NOMO-1 treated with DMSO at 0.1 percent for 48 hours (cell line): ENCODE measurements at regions not wholly inside any gene's neighbourhood (a gene's known extent, or its start where the extent isn't known, plus 50 kb on each side); places are given as distances from the start of the nearest gene placed in this dataset.

Experiments used
- DNase-seq: peaks from one replicate; lab custom pipeline; 2025; ENCODE audit not compliant: unreplicated experiment; lab: John Stamatoyannopoulos, UW

DNA sequence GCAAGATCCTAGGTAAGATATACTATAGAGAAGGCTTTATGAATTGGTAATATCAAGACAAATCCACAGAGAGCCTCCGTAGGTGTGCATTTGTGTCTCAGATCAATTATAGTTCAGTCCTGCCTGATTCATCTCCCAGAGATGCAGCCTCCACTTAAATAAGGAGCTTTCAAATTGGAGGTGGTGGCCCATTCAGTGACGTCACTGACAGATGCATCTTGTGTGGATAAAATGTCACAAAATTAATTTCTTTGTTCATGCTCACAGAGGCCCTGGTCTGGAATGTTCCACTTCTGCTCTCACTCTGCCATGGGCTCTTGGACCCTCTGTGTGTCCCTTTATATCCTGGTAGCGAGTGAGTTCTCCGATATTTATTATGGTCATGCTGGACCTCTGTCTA is 157.1 kb upstream of the PRSS58 start:
- no peak for DNase-seq

DNA sequence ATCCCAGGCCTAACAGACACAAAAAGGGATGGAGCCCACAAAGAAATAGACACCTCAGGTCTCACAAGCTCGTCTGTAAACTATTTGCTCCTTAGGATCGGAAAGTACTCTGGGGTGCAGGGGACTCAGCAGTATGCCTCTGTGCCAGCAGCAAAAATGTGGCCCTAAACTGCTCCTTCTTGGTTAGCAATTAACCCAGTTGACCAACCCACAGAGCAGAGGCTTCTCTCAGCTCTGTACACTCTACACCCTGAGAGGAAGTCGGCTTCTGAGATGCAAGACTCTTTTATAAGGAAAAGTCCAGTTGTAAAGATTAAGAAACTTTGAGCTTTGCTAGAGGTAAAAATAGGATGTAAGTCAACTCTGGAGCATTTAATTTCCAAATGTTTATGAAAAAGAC is 156.3 kb upstream of the PRSS58 start:
- DNase-seq: no peak

DNA sequence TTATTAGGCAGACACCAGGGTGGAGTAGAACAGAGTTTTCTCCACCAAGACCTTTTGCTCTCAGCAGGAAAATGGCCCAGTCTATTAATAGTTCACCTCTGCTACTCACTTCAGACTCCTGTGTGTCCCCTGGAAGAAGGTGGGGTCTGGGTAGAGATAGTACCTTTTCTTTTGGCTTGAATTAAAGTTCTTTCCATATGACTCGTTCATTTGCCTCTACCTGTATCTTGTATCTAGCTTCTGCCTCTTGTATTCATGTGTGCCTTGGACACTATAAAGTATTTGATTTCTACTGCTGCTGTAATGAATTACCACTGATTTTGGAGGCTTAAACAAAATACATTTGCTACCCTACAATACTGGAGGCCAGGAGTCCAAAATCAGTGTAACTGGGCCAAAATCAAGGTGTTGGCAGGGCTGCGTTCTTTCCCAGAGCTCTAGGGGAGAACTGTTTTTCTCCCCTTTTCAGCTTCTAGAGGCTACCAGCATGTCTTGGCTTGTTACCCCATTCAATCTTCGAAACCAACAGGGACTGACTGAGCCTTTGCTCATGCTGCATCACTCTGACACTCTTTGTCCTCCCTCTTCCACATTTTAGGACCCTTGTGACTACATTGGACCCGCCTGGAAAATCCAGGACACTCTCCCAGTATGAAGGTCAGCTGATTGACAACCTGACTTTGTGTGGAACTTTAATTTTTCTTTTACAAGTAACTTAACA is 155.6 kb upstream of the PRSS58 start:
- no peak for DNase-seq

DNA sequence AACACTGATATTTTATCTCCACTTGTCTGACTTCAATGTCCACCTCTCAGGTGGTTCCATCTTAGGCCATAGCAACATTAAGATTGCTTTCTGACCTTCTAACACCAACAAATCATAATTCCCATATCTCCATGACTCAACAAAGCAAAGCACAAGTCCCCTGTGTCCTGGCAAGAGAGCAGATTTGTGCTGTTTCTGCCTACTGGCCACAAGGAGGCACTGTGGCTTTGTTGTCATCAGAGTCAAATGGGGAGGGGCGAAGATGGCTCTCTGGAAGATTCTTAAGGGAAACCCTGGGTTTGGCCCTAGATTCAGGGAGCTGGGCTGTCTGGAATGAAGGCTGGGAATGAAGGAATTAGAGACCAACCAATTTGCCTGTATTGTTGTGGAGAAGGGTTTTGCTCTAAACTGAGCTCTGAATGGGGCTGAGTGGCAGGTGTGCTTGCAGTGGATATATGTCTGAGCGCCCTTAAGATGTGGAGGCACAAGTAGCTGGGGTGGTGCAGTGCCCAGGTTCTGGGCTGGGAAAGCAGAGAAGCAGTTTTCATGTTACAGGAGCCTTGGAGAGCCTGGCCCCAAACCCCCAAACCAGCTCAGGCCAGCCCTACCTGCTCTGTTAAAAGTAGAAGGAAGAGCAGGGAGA is 154.8 kb upstream of the PRSS58 start:
- DNase-seq: peak; percentile 14

DNA sequence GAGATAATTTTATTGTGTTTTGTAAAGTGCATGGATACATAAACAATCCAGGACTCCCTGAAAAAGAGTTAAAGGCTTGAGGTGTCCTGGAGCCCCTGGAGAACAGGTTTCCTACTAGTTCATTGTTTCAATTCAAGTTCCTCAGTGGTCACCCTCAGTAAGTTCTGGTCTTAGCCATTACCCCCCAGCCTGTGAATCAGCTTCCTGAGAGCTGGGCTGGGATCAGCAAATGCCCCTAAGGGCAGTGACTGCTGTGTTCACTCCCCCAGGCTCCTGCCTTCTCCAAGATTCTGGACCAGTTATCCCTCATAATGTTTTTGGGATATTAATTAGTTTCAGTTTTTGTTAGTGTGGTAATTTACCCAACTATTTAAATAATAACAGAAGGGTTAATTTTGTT is 151.6 kb upstream of the PRSS58 start:
- no peak for DNase-seq

DNA sequence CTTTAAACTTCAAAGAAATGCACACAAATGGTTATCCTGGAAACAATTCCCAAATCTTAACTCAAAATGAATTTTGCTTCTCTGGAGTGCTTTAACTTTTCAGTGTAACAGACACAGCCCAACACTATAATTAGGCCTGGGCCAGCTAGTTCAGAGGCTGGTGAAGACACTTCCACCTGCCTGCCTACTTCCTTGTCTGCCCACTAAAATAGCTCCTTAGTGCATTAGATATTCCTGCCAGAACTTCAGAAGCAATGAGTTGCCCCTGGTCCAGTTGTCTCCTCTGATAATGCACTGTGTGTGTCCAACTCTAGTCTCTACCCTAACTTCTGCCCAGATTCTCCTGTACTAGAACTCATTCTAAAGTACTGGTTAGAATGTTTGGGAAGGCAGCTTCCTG is 150.9 kb upstream of the PRSS58 start:
- no peak for DNase-seq

DNA sequence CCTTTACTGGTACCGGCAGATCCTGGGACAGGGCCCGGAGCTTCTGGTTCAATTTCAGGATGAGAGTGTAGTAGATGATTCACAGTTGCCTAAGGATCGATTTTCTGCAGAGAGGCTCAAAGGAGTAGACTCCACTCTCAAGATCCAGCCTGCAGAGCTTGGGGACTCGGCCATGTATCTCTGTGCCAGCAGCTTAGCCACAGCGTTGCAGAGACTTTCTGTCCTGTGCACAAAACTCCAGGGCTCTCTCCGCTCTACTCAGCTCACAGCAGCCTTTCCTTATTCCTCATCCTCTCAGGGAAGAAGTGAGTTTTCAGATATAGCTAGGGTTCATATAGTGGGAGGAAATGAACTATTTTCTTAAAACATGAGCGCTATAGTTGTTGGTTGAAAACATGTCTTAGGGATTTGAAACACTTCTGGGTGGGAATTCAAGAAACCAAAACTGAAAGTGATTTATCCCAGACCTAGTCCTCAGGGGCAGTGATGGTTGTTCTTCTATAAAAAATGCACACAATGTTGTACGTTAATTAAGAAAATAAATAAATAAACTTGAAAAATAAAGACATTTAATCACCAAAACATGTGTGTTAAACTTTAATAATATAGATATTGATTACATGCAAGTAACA is 150.2 kb upstream of the PRSS58 start:
- no peak for DNase-seq

DNA sequence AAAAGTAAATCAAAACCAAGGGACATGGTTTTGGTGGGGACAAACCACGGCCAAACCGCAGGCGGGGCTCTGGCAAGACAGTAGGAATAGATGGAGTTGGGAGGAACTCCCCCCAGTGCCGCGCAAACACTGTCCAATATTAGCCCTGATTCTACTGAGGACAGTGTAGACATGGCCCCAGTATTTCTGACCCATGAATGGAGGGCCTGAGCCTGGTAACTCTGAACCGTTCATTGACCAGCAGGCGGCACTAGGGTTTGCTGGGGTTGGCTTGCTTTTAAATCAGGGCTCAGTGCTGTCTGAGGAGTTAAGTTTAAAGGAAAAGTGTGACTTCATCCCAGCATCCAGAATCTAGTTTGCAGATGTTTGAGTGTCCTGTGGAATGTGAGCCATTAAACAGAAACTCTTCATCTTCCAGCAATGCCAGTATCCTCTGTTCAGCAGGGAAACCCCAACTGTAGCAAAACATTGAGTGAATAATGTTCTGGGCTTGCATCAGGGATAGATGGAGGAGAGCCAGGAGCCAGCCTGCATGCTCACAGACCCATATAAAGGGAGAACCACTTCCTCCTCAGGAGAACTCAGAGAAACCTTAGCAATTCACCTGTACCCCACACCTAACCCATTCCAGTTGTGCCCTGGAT is 147.4 kb upstream of the PRSS58 start:
- DNase-seq: no peak

DNA sequence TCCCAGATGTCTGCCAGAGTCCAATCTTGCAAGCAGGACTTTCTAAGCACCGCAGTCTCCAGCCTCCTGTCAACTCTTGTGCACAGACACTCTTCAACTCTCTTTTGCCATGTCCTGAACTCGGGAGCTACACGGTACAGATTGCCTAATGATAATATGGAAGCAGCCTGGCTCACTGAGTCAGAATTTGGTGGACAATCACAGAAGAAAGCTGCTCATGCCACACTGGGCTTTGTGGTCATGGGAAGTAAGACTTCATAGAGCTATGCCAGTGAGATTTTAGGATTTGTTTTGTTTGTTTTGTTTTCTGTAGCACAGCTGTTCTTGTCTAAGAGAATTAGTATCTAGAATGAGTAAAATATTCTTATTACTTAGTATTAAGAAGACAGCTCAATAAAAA is 144.1 kb upstream of the PRSS58 start:
- DNase-seq: no peak

DNA sequence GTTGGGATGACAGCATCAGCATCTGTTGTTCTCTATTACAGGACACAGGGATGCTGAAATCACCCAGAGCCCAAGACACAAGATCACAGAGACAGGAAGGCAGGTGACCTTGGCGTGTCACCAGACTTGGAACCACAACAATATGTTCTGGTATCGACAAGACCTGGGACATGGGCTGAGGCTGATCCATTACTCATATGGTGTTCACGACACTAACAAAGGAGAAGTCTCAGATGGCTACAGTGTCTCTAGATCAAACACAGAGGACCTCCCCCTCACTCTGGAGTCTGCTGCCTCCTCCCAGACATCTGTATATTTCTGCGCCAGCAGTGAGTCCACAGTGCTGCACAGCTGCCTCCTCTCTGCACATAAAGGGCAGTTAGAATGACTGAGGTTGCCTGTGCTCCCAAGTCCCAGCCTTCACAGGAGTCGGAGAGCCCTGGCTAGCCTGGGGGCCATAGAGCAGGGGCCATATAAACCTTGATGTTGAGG is 142.2 kb upstream of the PRSS58 start:
- no peak for DNase-seq

DNA sequence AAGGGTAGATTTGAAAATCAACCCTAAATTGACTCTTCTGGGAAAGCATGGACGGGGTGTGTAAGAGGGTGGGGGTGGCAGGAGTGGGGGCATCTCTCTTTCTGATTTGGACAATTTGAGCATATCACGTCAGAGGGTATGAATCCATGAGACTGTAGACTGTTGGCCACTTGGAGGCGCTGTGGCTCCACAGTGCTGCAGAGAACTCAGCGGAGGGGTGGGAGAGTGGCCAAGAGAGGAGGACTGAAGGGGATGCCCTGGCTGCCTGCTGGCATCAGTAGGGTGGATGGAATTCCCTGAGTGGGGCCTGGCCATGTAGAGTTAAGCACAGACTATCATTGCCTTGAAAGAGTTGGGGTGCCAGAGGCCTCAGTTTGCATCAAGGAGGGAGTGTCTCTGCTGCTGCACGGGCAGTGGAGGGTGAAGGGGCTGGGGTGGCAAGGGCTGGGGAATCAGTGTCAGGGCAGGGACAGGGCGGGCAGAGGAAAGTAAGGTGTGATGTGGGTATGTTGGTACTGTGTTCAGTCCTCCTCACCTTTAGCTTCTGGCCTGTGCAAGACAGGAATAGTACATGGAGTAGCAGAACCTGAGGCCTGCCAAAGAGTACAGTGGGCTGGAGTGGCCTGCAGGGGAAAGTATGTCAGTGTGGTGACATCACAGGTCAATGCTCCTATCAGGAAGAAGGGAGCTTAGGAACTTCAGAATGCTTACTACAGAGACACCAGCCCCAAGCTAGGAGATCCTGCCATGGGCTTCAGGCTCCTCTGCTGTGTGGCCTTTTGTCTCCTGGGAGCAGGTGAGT is 133.5 kb upstream of the PRSS58 start:
- no peak for DNase-seq

DNA sequence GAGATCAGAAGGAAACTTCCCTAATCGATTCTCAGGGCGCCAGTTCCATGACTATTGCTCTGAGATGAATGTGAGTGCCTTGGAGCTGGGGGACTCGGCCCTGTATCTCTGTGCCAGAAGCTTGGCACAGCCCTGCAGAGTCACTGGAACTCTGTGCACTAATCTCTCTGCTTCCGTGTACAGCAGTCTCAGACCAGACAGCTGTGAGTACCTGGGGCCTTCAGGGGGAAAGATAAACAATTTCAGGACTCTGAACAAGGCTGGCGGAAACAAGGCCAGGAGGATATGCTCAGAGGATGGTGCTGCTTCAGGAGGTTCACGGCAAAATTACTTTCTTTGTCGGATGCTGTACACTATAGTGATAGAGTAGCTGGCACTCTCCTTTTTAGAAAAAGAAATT is 131.7 kb upstream of the PRSS58 start:
- DNase-seq: no peak

DNA sequence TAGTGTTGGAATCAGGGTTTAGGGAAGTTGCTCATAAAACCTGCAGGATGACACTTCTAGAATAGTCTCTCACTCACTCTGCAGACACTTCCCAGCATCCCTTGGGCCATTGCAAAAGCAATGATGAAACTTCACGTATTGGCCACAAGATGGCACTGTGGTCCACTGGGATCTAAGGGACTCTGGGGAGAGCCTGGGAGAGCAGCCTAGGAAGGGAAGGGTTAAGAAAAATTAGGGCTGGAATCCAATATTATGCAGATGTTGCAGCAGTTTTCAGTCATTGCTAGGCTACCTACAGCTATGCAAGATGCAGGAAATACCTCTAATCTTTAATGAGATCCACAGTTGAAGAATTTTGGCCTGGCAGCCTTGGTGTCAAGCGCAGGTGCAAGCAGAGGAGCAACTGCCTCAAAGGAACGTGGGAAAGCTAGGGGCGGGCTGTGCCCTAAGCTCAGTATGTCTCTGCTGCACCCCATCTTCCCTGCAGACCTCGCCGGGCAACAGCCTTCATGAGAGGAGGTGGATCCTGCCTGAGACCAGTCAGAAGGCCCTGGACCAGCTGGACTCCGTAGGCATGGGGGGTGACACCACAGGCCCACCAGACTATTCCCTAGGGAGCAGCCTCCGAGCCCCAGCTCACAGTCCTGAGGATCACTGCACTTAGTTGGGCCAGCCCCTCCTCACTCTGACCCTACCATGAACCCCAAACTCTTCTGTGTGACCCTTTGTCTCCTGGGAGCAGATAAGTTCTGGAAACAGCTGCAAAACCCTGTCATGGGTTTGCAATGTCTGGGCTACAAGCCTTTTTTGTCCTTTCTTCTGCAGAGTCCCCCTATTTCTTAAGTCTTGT is 127.9 kb upstream of the PRSS58 start:
- peak; percentile 52 for DNase-seq

DNA sequence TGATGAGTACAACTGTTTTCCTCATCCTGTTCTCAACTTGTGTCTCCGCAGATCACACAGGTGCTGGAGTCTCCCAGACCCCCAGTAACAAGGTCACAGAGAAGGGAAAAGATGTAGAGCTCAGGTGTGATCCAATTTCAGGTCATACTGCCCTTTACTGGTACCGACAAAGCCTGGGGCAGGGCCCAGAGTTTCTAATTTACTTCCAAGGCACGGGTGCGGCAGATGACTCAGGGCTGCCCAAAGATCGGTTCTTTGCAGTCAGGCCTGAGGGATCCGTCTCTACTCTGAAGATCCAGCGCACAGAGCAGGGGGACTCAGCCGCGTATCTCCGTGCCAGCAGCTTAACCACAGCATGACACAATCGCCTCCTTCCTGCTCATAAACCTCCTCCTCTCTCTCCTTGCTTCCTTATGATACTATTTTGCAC is 126.7 kb upstream of the PRSS58 start:
- DNase-seq: peak; percentile 74

DNA sequence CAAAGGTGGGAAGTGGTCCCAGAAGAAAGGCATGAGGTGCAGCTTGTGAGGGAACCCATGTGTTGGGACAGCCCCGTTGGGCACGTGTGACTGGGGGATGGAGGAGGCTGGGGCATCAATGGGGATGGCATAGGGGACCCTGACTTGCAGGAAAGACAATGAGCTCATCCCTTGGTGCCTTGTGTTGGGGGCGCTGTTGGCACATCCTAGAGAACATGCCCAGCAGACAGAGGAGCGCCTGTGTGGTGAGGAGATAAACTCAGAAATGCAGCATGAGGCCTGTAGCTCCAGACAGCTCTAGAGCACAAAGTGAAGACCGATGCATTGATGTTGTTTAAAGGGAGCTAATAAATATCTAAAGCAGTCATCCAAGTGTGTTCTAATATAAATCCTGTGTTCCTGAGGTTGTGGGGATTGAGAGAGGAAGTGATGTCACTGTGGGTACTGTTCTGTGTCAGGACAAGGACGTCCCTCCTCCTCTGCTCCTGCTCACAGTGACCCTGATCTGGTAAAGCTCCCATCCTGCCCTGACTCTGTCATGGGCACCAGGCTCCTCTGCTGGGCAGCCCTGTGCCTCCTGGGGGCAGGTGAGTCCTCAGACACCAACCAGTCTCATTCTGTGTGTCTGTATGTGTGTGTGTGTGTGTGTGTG is 126.1 kb upstream of the PRSS58 start:
- DNase-seq: no peak

DNA sequence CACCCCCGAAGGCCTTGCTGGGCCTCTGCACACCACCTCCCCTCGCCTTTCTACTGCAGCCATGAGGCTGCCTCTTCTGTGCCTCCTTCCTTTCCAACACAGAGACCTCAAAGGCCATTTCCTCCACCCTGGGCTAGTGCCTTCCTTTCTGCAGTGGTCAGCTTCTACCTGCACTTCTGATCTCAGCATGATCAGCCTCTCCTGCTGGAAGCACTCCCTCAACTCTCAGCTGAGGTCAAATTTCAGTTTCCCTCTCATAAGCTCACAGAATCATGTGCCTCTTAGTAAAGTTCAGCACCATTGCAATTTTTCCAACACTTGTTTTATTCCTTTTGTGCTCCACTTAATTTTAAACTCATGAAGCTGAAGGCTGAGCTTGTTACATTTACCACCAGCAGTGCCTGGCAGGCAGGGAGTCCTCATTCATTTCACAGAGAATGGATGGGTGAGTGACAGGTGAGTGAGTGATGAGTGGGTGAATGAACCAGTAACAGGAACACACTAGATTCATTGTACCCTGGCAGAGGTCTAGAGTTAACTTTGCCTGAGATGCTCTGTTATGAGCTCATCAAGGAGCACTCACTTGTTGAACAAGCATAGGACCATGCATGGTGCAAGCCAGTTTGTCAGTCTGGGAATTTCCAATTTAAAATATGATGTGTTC is 124.0 kb upstream of the PRSS58 start:
- no peak for DNase-seq

DNA sequence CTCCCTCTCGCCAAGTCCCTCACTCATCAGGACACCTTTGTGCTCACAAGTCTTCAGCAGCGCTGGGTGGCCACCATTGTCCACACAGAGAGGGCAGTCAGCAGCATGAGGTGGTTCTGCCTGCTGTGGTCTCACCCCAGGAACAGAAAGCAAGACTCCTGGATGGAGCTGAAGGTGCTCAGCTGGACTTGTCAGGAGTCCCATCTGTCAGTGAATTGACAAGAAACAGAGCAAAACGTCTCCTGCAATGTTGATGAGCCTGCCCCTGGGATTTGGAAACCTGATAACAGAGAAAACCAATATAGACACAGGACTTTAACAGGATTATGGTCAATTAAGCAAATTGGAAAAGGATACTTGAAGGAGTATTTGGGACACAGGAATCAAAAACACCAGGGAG is 122.2 kb upstream of the PRSS58 start:
- no peak for DNase-seq

DNA sequence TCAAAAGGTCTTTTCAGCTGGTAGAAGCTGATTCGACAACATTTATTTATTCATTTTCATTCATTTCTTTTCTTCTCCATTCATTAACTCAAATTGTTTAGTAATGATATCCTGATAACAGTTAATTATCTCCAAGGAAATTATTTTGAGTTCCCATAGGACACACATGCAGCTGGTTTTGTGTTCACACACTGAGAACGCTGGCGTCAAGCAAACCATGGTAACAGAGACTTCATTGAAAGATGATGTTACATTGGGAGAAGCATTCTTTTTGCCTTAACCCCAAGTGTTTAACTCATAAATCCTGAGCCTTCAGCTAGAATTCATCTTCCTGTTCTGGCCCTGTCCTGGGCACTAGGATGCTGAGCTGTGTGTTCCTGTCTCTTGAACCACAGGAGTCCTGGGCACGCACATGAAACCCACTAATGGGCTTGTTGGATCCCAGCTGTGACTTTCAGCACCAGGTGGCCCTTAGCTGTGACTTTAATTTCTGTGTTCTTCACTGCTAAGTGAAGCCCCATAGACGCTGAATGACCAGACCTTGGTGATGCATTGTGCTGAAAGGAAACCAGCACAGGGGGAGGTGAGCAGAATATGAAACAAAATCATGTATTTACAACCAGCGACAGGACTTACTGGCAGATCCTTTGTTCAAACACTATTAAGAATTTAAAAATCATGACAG is 121.5 kb upstream of the PRSS58 start:
- no peak for DNase-seq
